ENCODE measurements at regions not wholly inside any gene's neighbourhood (a gene's known extent, or its start where the extent isn't known, plus 50 kb on each side); places are given as distances from the start of the nearest gene placed in this dataset.

GRCh38 chr4:41380511-41381157 is 123.9 kb downstream of the UCHL1 start:
- DNase-seq (ENCODE audit: extremely low spot score, unreplicated experiment) = no peak
- no peak overlapping the region for H3K4me3 Mint-ChIP-seq
- peaks cover 18% of the 10 kb centered on the region for H3K4me1 Mint-ChIP-seq (ENCODE audit: unreplicated experiment)
- no peak for TF ChIP-seq CTCF (conservative IDR thresholded peaks at IDR 0.05)
- H3K9me3 Mint-ChIP-seq = peaks cover 10% of the 10 kb centered on the region
- no peak overlapping the region for H3K27ac Mint-ChIP-seq
- H3K36me3 Mint-ChIP-seq = peaks cover 12% of the 10 kb centered on the region
- no peaks in the 10 kb centered on the region for H3K27me3 Mint-ChIP-seq

- no peak overlapping the region for H3K4me3 Mint-ChIP-seq
- peaks cover 10% of the 10 kb centered on the region for H3K9me3 Mint-ChIP-seq
- H3K27me3 Mint-ChIP-seq = no peaks in the 10 kb centered on the region
- H3K36me3 Mint-ChIP-seq = peaks cover 12% of the 10 kb centered on the region
- peaks cover 19% of the 10 kb centered on the region for H3K4me1 Mint-ChIP-seq (ENCODE audit: unreplicated experiment)
- no peak overlapping the region for H3K27ac Mint-ChIP-seq
- DNase-seq (ENCODE audit: extremely low spot score, unreplicated experiment) = no peak
- no peak for TF ChIP-seq CTCF (conservative IDR thresholded peaks at IDR 0.05)
These were observed 124.7 kb downstream of the UCHL1 start for GRCh38 chr4:41381384-41381783.

- Mint-ChIP-seq H3K9me3 (peaks cover 4% of the 10 kb centered on the region), H3K27me3 (no peaks in the 10 kb centered on the region), H3K36me3 (peaks cover 7% of the 10 kb centered on the region), H3K27ac (no peak overlapping the region), H3K4me1 (ENCODE audit: unreplicated experiment) (peaks cover 19% of the 10 kb centered on the region), H3K4me3 (no peak overlapping the region)
- no peak for TF ChIP-seq CTCF (conservative IDR thresholded peaks at IDR 0.05)
- DNase-seq (ENCODE audit: extremely low spot score, unreplicated experiment) = no peak
These were observed 128.3 kb downstream of the UCHL1 start for GRCh38 chr4:41384992-41385391.

- Mint-ChIP-seq H3K4me1 (ENCODE audit: unreplicated experiment) (peaks cover 19% of the 10 kb centered on the region), H3K4me3 (no peak overlapping the region), H3K27ac (no peak overlapping the region), H3K36me3 (peaks cover 7% of the 10 kb centered on the region), H3K27me3 (no peaks in the 10 kb centered on the region), H3K9me3 (peaks cover 4% of the 10 kb centered on the region)
- no peak for TF ChIP-seq CTCF (conservative IDR thresholded peaks at IDR 0.05)
- no peak for DNase-seq (ENCODE audit: extremely low spot score, unreplicated experiment)
These were observed 128.8 kb downstream of the UCHL1 start for GRCh38 chr4:41385481-41385880.

- Mint-ChIP-seq H3K9me3 (peaks cover 4% of the 10 kb centered on the region), H3K4me3 (no peak overlapping the region), H3K27me3 (no peaks in the 10 kb centered on the region), H3K4me1 (ENCODE audit: unreplicated experiment) (peaks cover 17% of the 10 kb centered on the region), H3K27ac (no peak overlapping the region), H3K36me3 (peaks cover 8% of the 10 kb centered on the region)
- TF ChIP-seq CTCF (conservative IDR thresholded peaks at IDR 0.05) = no peak
- no peak for DNase-seq (ENCODE audit: extremely low spot score, unreplicated experiment)
These were observed 131.4 kb downstream of the UCHL1 start for GRCh38 chr4:41388080-41388479.

- H3K4me1 Mint-ChIP-seq (ENCODE audit: unreplicated experiment) = peaks cover 15% of the 10 kb centered on the region
- no peak overlapping the region for H3K4me3 Mint-ChIP-seq
- no peak for TF ChIP-seq CTCF (conservative IDR thresholded peaks at IDR 0.05)
- no peaks in the 10 kb centered on the region for H3K27me3 Mint-ChIP-seq
- no peak overlapping the region for H3K27ac Mint-ChIP-seq
- peaks cover 10% of the 10 kb centered on the region for H3K36me3 Mint-ChIP-seq
- no peak for DNase-seq (ENCODE audit: extremely low spot score, unreplicated experiment)
- H3K9me3 Mint-ChIP-seq = peaks cover 4% of the 10 kb centered on the region
These were observed 132.6 kb downstream of the UCHL1 start for GRCh38 chr4:41389356-41389755.

All from type B pancreatic cell (in vitro differentiated cells).